IPS DF 6.9 (cell line): ENCODE measurements at regions not wholly inside any gene's neighbourhood (a gene's known extent, or its start where the extent isn't known, plus 50 kb on each side); places are given as distances from the start of the nearest gene placed in this dataset.

ENCODE experiments used
- DNase-seq: peaks from one replicate; pipeline ENCODE4 v3.0.0-alpha.2; 2013; ENCODE audit warnings: low read depth, low spot score
- H3K27ac ChIP-seq: one replicate; pipeline ENCODE4 v1.5.1; 2013; ENCODE audit warnings: low read length, control low read depth
- H3K27me3 ChIP-seq: 2 replicates; pipeline ENCODE4 v1.6.1; 2013; ENCODE audit warnings: mild to moderate bottlenecking, low read length; ENCODE audit not compliant: control insufficient read depth, insufficient read depth
- H3K36me3 ChIP-seq: 2 replicates; pipeline ENCODE4 v1.6.1; 2013; ENCODE audit warnings: low read length; ENCODE audit not compliant: control insufficient read depth, insufficient read depth
- H3K4me1 ChIP-seq: 2 replicates; pipeline ENCODE4 v1.6.1; 2013; ENCODE audit warnings: low read length; ENCODE audit not compliant: control insufficient read depth, insufficient read depth
- H3K4me3 ChIP-seq: 2 replicates; pipeline ENCODE4 v1.5.1; 2013; ENCODE audit warnings: mild to moderate bottlenecking, low read length
- H3K9me3 ChIP-seq: 2 replicates; pipeline ENCODE4 v1.6.1; 2013; ENCODE audit warnings: low read length, inconsistent platforms; ENCODE audit not compliant: control insufficient read depth, insufficient read depth
- WGBS: extraction: QIAGEN DNeasy Blood & Tissue Kit; methylation state at CpG from one replicate; pipeline ENCODE4 v1.1.7; 2013; ENCODE audit warnings: mixed read lengths, missing lambda C conversion rate; ENCODE audit not compliant: insufficient read length, insufficient coverage; 5-methylcytosine and 5-hydroxymethylcytosine counted together

DNA sequence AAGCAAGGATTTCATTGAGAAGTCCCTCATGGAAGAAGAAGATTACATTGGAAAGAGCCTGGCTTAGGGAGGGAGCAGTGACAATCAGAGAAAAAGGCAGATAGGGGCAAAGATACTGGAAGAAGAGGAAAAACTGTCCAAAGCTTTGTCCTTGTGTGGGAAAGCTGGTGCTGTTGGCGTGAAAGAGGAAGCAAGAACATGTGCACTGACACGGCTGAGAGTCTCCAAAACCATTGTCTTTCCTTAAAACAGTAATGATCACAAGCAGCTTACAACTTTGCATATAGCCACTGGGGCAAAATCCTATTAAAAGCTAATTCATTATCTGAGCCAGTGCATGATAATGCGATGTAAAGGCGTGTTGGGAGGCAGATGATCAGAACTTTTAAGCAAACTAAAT lies 85.1 kb upstream of the ESR1 start:
- no CpG with 5 or more reads among the region's 4 CpGs for WGBS
- no peaks in the 10 kb centered on the region for H3K27me3 ChIP-seq
- H3K36me3 ChIP-seq: no peaks in the 10 kb centered on the region
- no peaks in the 10 kb centered on the region for H3K4me1 ChIP-seq
- no peak overlapping the region for H3K4me3 ChIP-seq
- no peaks in the 10 kb centered on the region for H3K9me3 ChIP-seq
- no peak overlapping the region for H3K27ac ChIP-seq
- DNase-seq: no peak

DNA sequence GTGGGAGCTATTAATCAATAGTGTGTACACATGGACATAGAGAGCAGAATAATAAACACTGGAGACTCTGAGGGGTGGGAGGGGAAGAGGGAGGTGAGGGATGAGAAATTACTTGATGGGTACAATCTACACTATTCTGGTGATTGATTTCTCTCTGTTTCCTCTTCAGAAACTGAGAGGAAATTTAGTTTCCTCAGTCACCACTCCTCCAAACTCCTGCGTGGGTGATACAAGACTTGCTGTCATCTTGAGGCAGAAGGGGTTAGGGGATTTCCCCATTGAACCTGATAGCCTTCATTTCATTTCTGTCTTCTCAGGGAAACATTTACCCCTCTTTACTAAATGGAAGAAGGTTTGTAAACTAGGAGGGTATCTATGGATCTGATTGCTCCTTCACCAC lies 84.3 kb upstream of the ESR1 start:
- no peaks in the 10 kb centered on the region for H3K27me3 ChIP-seq
- no peaks in the 10 kb centered on the region for H3K9me3 ChIP-seq
- DNase-seq: no peak
- H3K27ac ChIP-seq: no peak overlapping the region
- H3K36me3 ChIP-seq: no peaks in the 10 kb centered on the region
- no peaks in the 10 kb centered on the region for H3K4me1 ChIP-seq
- WGBS: no CpG with 5 or more reads among the region's 1 CpG
- H3K4me3 ChIP-seq: no peak overlapping the region

DNA sequence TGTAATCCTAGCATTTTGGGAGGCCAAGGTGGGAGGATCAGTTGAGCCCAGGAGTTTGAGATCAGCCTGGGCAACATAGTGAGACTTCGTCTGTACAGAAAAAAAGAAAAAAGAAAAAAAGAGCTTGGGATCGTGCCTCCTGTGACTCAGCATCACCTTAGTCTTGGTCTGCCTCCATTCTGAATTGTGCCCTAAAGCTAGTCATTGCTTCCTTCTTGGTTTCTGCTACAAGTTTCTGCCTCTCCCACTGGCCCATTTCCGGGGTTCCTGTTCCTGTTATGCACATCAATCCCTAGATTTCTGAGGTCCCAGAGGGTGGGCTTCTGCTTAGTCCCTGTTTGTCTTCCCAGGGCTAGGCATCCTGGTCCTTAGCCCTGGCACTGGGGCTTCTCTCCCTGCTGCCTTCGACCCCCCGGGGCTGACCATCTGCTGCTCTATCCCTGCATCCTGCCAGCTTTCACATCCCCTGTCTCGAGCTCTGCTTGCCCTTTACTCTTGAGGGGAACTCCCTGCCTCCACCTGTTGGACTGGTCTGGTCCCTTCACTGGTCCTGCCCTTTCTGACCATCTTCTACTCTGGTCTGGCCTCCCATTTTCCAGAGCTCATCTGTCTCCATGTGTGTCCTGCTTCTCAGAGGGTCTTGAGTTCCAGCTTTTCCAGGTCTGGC lies 77.5 kb upstream of the ESR1 start:
- no CpG with 5 or more reads among the region's 6 CpGs for WGBS
- no peaks in the 10 kb centered on the region for H3K27me3 ChIP-seq
- H3K4me3 ChIP-seq: no peak overlapping the region
- no peaks in the 10 kb centered on the region for H3K4me1 ChIP-seq
- H3K9me3 ChIP-seq: no peaks in the 10 kb centered on the region
- no peak overlapping the region for H3K27ac ChIP-seq
- H3K36me3 ChIP-seq: no peaks in the 10 kb centered on the region
- DNase-seq: no peak

DNA sequence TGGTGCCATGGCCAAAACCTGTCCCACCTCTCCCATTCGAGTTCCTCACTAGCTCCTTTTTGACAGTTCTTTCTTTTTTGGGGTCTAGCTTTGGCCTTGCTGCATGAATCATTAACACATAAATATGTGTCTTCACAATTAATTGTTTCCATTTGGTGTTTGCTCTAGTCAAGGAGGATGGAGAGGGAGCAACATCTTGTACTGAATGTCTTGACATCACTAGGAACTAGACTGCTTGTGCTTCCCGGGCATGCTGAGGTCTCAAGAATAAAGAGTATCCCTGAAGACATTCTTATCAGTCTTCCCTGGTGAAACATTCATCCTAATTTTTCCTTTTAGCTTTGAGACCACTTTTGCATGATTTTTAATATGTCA lies 77.0 kb upstream of the ESR1 start:
- no CpG with 5 or more reads among the region's 2 CpGs for WGBS
- H3K4me1 ChIP-seq: no peaks in the 10 kb centered on the region
- H3K4me3 ChIP-seq: no peak overlapping the region
- no peaks in the 10 kb centered on the region for H3K27me3 ChIP-seq
- H3K36me3 ChIP-seq: no peaks in the 10 kb centered on the region
- H3K27ac ChIP-seq: no peak overlapping the region
- no peaks in the 10 kb centered on the region for H3K9me3 ChIP-seq
- no peak for DNase-seq

DNA sequence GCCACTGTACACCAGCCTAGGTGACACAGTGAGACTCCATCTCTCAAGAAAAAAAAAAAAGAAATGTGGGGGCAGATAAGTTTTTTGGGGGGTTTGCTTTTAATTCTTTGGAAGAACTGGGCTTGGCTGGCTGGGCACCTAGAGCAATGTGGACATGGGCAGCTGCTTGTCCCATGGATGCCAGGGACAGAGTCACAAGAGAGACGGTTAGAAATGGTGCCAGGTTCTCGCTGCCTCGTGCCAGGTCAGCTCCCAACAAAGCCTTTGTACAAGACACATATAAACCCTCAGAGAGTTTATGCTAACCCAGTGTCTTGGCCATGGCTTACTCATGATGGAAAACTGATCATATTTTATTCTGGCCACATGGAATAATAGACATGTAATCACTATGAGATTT lies 76.2 kb upstream of the ESR1 start:
- no peaks in the 10 kb centered on the region for H3K4me1 ChIP-seq
- no CpG with 5 or more reads among the region's 3 CpGs for WGBS
- H3K36me3 ChIP-seq: no peaks in the 10 kb centered on the region
- DNase-seq: no peak
- H3K27ac ChIP-seq: no peak overlapping the region
- H3K9me3 ChIP-seq: no peaks in the 10 kb centered on the region
- H3K27me3 ChIP-seq: no peaks in the 10 kb centered on the region
- H3K4me3 ChIP-seq: no peak overlapping the region

DNA sequence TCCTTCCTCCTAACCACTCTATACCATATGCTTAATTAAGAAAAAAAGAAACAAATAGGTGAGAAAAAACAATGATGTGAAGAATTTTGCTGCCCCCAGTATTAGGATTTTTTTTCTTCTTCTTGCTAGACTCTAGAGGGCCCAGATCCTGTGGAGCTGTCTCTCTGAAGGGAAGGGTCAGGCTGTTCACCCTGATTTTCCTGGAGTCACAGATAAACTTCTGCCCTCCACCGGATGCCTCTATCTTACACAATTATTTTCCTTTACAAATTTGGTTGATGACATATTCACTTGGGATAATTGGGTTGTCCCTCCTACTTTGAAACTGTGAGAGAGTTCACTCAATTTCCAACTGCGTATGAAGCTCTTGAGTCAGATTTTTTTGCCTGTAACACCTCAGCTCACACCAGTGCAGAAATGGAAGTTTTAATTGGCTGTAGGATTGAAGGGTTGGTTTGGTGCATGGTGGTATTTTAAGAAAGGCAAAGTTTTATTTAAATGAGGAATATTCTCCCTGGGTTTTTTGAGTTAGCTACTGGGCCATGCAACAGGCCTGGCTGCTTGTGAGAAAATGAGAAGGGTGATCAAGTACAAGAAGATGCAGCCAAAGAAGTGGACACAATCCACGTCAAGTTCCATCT lies 73.7 kb upstream of the ESR1 start:
- H3K4me1 ChIP-seq: no peaks in the 10 kb centered on the region
- H3K27ac ChIP-seq: no peak overlapping the region
- H3K9me3 ChIP-seq: no peaks in the 10 kb centered on the region
- no peak for DNase-seq
- no peaks in the 10 kb centered on the region for H3K27me3 ChIP-seq
- H3K36me3 ChIP-seq: no peaks in the 10 kb centered on the region
- H3K4me3 ChIP-seq: no peak overlapping the region
- WGBS: no CpG with 5 or more reads among the region's 3 CpGs

DNA sequence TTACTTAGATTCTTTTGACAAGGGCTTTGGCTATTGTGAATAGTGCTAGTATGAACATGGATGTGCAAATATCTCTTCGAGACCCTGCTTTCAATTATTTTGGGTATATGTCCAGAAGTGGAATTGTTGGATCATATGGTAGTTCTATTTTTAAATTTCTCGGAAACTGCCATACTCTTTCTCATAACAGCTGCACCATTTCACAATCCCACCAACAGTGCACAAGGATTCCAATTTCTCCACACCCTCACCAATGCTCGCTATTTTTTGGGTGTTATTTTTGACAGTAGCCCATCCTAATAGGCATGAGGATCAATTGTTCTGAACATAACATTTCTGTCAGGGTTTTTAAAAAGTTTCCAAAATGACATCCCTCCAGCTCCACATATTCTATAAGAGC lies 69.2 kb upstream of the ESR1 start:
- no peaks in the 10 kb centered on the region for H3K27me3 ChIP-seq
- H3K4me1 ChIP-seq: no peaks in the 10 kb centered on the region
- no peaks in the 10 kb centered on the region for H3K9me3 ChIP-seq
- H3K4me3 ChIP-seq: no peak overlapping the region
- H3K27ac ChIP-seq: no peak overlapping the region
- no peaks in the 10 kb centered on the region for H3K36me3 ChIP-seq
- no peak for DNase-seq
- no CpG with 5 or more reads among the region's 3 CpGs for WGBS

DNA sequence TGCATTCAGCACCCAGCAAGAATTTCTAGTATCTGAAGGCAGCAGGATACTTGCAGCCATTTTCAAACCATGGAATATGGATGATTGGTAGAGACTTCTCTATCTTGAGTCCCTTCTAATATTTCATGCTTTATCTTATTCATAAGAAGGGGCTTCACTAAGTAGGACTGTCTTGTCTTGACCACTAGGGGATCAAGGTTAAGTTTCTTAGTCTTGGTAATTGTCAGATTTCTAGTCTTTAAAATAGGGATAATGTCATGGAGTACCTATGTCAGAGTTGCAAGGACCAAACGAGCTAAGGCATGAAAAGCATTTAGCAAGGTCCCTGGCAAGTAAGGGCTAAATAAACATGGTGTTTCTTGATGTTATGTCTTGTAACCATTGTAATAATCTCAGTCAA lies 68.5 kb upstream of the ESR1 start:
- no peak overlapping the region for H3K27ac ChIP-seq
- no peaks in the 10 kb centered on the region for H3K27me3 ChIP-seq
- no peaks in the 10 kb centered on the region for H3K36me3 ChIP-seq
- no peaks in the 10 kb centered on the region for H3K9me3 ChIP-seq
- H3K4me3 ChIP-seq: no peak overlapping the region
- no CpG with 5 or more reads among the region's 1 CpG for WGBS
- H3K4me1 ChIP-seq: no peaks in the 10 kb centered on the region
- DNase-seq: no peak

DNA sequence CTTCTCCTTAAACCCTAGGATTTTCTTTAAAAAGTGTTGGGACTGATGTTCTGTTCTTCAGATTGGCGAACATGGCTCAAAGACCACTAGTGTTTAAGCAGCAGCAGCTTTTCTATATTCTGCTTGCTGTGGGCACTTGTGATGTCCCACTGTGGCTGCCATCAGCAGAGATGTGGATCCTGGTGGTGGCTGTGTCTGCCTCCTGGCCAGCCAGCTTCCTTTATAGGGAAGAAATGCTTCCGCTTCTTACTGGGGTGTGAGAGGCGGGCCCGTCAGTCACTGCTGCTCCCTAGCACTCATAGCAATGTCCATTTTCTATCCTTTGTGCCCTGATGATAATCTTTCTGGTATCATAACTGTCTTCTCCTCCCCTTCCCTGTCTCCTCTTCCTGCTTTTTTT lies 66.7 kb upstream of the ESR1 start:
- H3K4me1 ChIP-seq: no peaks in the 10 kb centered on the region
- no peaks in the 10 kb centered on the region for H3K36me3 ChIP-seq
- WGBS: no CpG with 5 or more reads among the region's 4 CpGs
- H3K27me3 ChIP-seq: no peaks in the 10 kb centered on the region
- H3K4me3 ChIP-seq: no peak overlapping the region
- DNase-seq: no peak
- no peaks in the 10 kb centered on the region for H3K9me3 ChIP-seq
- no peak overlapping the region for H3K27ac ChIP-seq

DNA sequence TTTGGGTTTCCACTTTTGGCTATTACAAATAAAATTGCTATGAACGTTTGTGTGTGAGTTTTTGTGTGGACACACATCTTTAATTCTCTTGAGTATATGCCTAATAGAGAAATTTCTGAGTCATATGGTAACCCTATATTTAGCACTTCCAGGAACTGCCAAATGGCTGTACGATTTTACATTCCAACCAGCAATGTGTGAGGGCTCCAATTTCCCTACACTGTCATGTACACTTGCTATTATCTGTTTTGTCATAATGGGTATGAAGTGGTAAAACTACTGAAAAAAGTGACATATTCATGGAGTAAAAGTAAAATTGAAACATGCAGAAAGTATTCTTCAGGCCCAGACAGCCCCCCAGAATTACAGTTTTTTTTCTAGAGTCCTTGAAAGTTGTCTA lies 59.6 kb upstream of the ESR1 start:
- Histone ChIP-seq H3K9me3 (no peaks in the 10 kb centered on the region), H3K4me3 (no peak overlapping the region), H3K27me3 (no peaks in the 10 kb centered on the region), H3K36me3 (no peaks in the 10 kb centered on the region), H3K4me1 (no peaks in the 10 kb centered on the region), H3K27ac (no peak overlapping the region)
- WGBS: no CpG with 5 or more reads among the region's 2 CpGs
- DNase-seq: no peak

DNA sequence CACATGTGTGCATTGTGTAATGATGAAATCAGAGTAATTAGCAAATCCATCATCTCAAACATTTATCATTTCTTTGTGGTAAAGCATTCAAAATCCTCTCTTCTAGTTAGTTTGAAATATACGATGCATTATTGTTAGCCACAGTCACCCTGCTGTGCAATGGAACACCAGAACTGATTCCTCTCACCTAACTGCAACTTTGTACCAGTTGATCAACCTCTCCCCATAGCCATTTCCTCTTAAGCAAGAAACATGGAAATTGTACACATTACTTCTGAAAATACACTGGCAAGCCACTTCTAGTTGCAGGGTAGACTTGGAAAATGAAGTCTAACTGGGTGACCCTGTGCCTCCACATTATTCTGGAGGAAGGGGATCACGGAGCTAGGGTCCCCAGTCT lies 58.1 kb upstream of the ESR1 start:
- no peaks in the 10 kb centered on the region for H3K36me3 ChIP-seq
- no CpG with 5 or more reads among the region's 2 CpGs for WGBS
- H3K4me1 ChIP-seq: no peaks in the 10 kb centered on the region
- no peak for DNase-seq
- no peaks in the 10 kb centered on the region for H3K27me3 ChIP-seq
- no peak overlapping the region for H3K4me3 ChIP-seq
- H3K9me3 ChIP-seq: no peaks in the 10 kb centered on the region
- H3K27ac ChIP-seq: no peak overlapping the region
